HUES64 (cell line): ENCODE measurements at regions not wholly inside any gene's neighbourhood (a gene's known extent, or its start where the extent isn't known, plus 50 kb on each side); places are given as distances from the start of the nearest gene placed in this dataset.

Experiments
- H3K27ac ChIP-seq: 2 replicates; pipeline ENCODE4 v1.7.0; 2013; ENCODE audit warnings: low read depth, low read length, inconsistent platforms
- H3K27me3 ChIP-seq: 2 replicates; pipeline ENCODE4 v1.6.1; 2013; ENCODE audit warnings: mild to moderate bottlenecking, low read length; ENCODE audit not compliant: insufficient read depth
- H3K36me3 ChIP-seq: 2 replicates; pipeline ENCODE4 v1.6.1; 2013; ENCODE audit warnings: mild to moderate bottlenecking, low read length; ENCODE audit not compliant: insufficient read depth
- H3K4me1 ChIP-seq: 2 replicates; pipeline ENCODE4 v1.6.1; 2013; ENCODE audit warnings: mild to moderate bottlenecking, low read length, moderate library complexity; ENCODE audit not compliant: insufficient read depth
- H3K4me3 ChIP-seq: 2 replicates; pipeline ENCODE4 v1.5.1; 2013; ENCODE audit warnings: mild to moderate bottlenecking, low read length, moderate library complexity
- H3K9ac ChIP-seq: 2 replicates; pipeline ENCODE4 v1.6.1; 2013; ENCODE audit warnings: mild to moderate bottlenecking, low read depth, low read length
- H3K9me3 ChIP-seq: 2 replicates; pipeline ENCODE4 v1.6.1; 2013; ENCODE audit warnings: low read depth, low read length; ENCODE audit not compliant: insufficient read depth
- WGBS: fragments of 150-250, 120-280 bp; methylation state at CpG from one replicate; pipeline ENCODE4 v1.1.7; 2013; ENCODE audit warnings: missing lambda C conversion rate; 5-methylcytosine and 5-hydroxymethylcytosine counted together

DNA sequence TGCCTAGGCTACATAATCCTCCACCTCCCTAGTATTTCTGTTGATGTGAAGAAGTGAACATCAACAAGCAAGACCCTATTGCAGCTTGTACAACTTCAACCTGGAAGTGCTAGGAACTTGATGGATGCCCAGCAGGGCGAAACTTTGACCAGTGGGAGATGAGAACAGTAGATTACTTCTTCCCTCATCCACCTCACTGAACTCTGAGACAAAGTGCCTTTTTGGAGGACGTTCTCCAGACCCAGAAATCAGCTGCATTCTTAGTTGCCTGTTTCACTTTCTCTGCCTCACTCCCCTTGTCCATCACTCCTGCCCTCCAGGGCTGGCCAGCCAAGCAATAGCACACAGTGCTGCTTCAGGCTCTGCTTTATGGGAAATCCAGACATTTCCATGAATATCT, 683.4 kb downstream of the GALC start:
- H3K27me3 ChIP-seq: no peaks in the 10 kb centered on the region
- H3K4me1 ChIP-seq: no peaks in the 10 kb centered on the region
- H3K27ac ChIP-seq: no peak overlapping the region
- WGBS: 88% methylated on average over 2 of the region's 2 CpGs
- H3K9me3 ChIP-seq: no peaks in the 10 kb centered on the region
- H3K4me3 ChIP-seq: no peak overlapping the region
- no peak overlapping the region for H3K9ac ChIP-seq
- H3K36me3 ChIP-seq: no peaks in the 10 kb centered on the region

DNA sequence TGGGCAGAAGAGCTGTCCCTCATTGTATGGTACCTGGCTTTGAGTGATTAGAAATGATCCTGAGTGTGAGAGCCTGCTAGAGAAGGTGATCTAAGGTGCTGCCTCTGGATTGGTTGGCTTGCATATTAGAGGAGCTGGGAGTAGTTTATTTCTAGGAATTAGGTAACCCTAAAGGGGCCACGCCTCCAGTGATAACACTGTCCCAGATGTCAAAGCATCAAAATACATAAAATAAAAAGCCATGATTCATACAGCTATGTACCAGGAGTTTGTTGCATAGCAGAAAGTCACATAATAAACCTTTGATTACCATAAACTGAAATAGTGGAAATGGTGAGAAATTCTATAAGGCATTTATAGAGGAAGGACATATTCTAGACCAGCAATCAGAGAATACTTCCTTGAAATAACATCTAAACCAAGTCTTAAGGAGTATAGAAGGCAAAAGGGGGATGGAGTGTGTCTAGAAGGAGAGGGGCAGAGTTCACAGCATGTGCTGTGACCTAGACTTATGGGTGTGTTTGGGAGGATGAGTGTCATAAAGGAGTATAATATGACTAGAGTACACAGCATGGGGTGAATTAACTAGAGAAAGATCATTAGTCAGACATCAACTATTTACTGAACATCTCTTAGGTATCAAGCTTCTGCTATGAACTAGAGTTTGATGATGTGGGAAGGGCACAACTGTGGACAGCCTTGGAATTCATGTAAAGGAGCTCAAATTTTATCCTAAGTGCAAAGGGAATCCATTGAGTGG, 686.4 kb downstream of the GALC start:
- WGBS: 100% methylated on average over 1 of the region's 1 CpG
- H3K9ac ChIP-seq: no peak overlapping the region
- no peak overlapping the region for H3K4me3 ChIP-seq
- H3K4me1 ChIP-seq: no peaks in the 10 kb centered on the region
- no peaks in the 10 kb centered on the region for H3K36me3 ChIP-seq
- H3K27me3 ChIP-seq: no peaks in the 10 kb centered on the region
- H3K27ac ChIP-seq: no peak overlapping the region
- H3K9me3 ChIP-seq: no peaks in the 10 kb centered on the region

DNA sequence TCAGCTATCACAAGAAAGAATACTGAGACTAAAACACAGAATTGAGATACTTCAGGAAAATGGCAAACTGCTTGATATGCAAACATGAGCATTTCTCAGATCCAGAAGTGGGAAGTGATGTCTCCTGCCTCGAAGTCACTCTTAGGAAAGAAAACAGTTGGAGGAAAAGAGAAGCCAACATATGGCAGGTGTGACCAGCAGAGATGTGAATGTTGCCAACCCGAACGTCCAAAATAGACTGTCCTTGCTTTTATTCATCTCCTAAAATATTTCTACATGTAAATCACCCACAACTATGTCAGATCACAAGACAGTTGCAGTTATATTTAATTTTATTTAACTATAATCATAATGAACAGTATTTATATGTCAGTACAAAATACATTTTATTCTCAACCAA, 687.6 kb downstream of the GALC start:
- no peaks in the 10 kb centered on the region for H3K27me3 ChIP-seq
- H3K4me3 ChIP-seq: no peak overlapping the region
- no peaks in the 10 kb centered on the region for H3K36me3 ChIP-seq
- H3K9me3 ChIP-seq: no peaks in the 10 kb centered on the region
- H3K27ac ChIP-seq: no peak overlapping the region
- WGBS: 92% methylated on average over 3 of the region's 3 CpGs
- H3K4me1 ChIP-seq: no peaks in the 10 kb centered on the region
- H3K9ac ChIP-seq: no peak overlapping the region

DNA sequence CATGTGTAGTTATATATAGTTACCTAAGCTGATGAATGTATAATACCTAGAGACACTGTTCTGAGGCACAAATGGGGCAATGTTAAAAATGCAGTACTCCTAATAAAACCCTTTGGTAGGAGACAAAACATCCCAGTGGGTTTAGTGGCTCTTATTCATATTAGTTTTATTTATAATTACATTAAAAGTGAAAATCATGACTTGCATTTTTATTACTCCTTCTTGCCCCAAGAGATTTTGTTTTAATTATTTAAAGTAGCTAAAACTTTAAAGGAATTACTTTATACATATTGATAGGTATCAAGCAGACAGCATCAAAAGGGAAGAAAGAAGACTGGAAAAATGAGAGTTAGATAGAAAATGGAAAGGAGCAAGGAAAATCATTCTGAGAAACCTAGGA, 688.6 kb downstream of the GALC start:
- H3K27me3 ChIP-seq: no peaks in the 10 kb centered on the region
- no peak overlapping the region for H3K4me3 ChIP-seq
- no peak overlapping the region for H3K9ac ChIP-seq
- no peaks in the 10 kb centered on the region for H3K9me3 ChIP-seq
- H3K36me3 ChIP-seq: no peaks in the 10 kb centered on the region
- no peak overlapping the region for H3K27ac ChIP-seq
- H3K4me1 ChIP-seq: no peaks in the 10 kb centered on the region

GRCh38 chr14:87286826-87287225, 706.2 kb downstream of the GALC start:
- no peaks in the 10 kb centered on the region for H3K27me3 ChIP-seq
- H3K27ac ChIP-seq: no peak overlapping the region
- no CpG with 5 or more reads among the region's 1 CpG for WGBS

DNA sequence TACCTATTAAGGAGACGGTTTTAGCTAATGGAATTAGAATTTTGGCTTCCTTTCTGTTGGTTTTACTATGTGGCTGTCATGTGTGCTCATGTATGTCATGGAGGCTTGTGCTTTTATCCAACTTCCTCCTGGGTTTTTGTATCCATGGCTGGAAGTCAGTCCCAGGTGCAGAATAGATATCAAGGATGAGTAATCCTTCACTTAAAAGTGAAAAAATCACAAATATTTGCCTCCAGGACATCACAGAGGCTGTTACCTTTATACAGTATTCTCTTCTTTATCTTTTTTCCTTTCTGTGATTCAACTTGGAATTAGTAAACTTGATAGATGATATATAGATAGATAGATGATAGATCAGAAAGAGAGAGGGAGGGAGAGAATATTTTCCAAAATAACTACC, 706.8 kb downstream of the GALC start:
- 100% methylated on average over 1 of the region's 1 CpG for WGBS
- Histone ChIP-seq H3K4me3 (no peak overlapping the region), H3K27ac (no peak overlapping the region), H3K4me1 (no peaks in the 10 kb centered on the region), H3K36me3 (no peaks in the 10 kb centered on the region), H3K9ac (no peak overlapping the region), H3K27me3 (no peaks in the 10 kb centered on the region), H3K9me3 (no peaks in the 10 kb centered on the region)

More at GRCh38 chr14:87286826-87287225, 706.2 kb downstream of the GALC start:
- Histone ChIP-seq H3K9me3 (peaks cover 5% of the 10 kb centered on the region; the same call in 1 of the 2 replicates), H3K4me3 (no peak overlapping the region), H3K4me1 (no peaks in the 10 kb centered on the region), H3K36me3 (no peaks in the 10 kb centered on the region), H3K9ac (no peak overlapping the region)

DNA sequence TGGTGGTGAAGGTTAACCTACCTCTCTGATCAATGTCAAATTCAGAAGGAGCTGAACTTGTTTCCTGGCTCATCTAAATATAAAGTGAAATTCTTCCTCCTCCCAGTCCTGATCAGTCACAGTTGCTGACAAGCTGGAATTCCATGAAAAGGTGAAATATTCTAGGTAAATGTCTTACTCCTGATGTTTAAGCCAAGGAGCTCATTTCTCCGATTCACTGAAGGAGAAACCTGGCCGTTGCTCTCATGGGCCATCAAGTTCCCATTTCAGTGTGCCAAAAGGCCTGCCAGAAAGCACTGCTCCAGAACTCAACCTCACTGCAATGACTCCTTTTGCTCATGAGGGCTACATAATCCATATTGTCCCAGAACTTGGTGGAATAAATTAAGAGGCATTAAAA, 707.5 kb downstream of the GALC start:
- Histone ChIP-seq H3K9me3 (no peaks in the 10 kb centered on the region), H3K27ac (no peak overlapping the region), H3K4me1 (no peaks in the 10 kb centered on the region), H3K4me3 (no peak overlapping the region), H3K27me3 (no peaks in the 10 kb centered on the region), H3K36me3 (no peaks in the 10 kb centered on the region), H3K9ac (no peak overlapping the region)
- WGBS: 98% methylated on average over 2 of the region's 2 CpGs

GRCh38 chr14:87283547-87283946, 709.4 kb downstream of the GALC start:
- H3K9me3 ChIP-seq: no peaks in the 10 kb centered on the region
- WGBS: 99% methylated on average over 5 of the region's 5 CpGs

GRCh38 chr14:87282266-87282665, 710.7 kb downstream of the GALC start:
- no peaks in the 10 kb centered on the region for H3K36me3 ChIP-seq

More at GRCh38 chr14:87283547-87283946, 709.4 kb downstream of the GALC start:
- Histone ChIP-seq H3K27ac (no peak overlapping the region), H3K9ac (no peak overlapping the region), H3K27me3 (no peaks in the 10 kb centered on the region), H3K4me1 (no peaks in the 10 kb centered on the region), H3K4me3 (no peak overlapping the region), H3K36me3 (no peaks in the 10 kb centered on the region)

DNA sequence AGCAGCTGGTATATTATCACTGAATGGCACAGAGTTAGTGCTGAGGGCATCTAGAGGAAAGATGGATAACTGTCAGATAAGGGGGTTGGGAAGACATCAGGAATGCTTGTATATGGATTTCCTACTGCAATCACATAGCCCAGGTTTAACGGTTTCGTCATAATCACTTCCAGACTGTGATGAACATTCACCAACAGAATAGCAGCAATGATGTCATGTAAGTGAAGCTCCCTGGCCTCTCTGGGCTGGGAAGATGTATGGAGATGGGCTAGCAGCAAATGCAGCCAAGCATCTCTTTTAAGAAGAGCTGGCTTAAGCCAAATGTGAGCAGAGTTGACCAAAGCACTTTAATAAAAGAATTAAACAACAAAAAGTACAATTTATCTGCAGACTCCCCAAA, 714.6 kb downstream of the GALC start:
- no peak overlapping the region for H3K27ac ChIP-seq
- WGBS: 91% methylated on average over 2 of the region's 2 CpGs

More at GRCh38 chr14:87282266-87282665, 710.7 kb downstream of the GALC start:
- Histone ChIP-seq H3K27me3 (no peaks in the 10 kb centered on the region), H3K4me1 (no peaks in the 10 kb centered on the region), H3K9me3 (no peaks in the 10 kb centered on the region), H3K27ac (no peak overlapping the region), H3K9ac (no peak overlapping the region), H3K4me3 (no peak overlapping the region)
- WGBS: 97% methylated on average over 5 of the region's 5 CpGs

DNA sequence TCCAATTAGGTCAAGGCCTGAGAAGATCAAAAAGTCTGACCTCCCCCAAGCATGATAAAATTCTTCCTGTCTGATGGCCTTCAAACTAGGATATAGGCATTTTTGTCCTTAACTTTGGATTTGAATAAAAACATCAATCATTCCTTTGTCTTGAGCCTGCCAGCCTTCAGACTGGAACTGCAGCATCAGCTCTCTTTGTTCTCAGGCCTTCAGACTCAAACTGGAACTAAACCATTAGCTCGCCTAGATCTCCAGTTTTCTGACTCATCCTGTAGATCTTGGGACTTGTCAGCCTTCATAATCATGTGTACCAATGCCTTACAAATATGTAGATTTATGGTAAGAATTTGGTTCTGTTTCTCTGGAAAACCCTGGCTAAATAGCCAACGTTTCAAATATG, 721.7 kb downstream of the GALC start:
- H3K27me3 ChIP-seq: no peaks in the 10 kb centered on the region
- H3K9me3 ChIP-seq: no peaks in the 10 kb centered on the region
- H3K9ac ChIP-seq: no peak overlapping the region
- H3K36me3 ChIP-seq: no peaks in the 10 kb centered on the region
- H3K4me3 ChIP-seq: no peak overlapping the region
- no peak overlapping the region for H3K27ac ChIP-seq
- peaks cover 8% of the 10 kb centered on the region for H3K4me1 ChIP-seq
- 79% methylated on average over 2 of the region's 2 CpGs for WGBS

More for the DNA sequence above, 714.6 kb downstream of the GALC start:
- Histone ChIP-seq H3K4me3 (no peak overlapping the region), H3K36me3 (no peaks in the 10 kb centered on the region), H3K9me3 (no peaks in the 10 kb centered on the region), H3K9ac (no peak overlapping the region), H3K4me1 (no peaks in the 10 kb centered on the region), H3K27me3 (no peaks in the 10 kb centered on the region)

- H3K9me3 ChIP-seq: no peaks in the 10 kb centered on the region
- no peak overlapping the region for H3K27ac ChIP-seq
- no peak overlapping the region for H3K9ac ChIP-seq
- H3K36me3 ChIP-seq: no peaks in the 10 kb centered on the region
- peaks cover 8% of the 10 kb centered on the region for H3K4me1 ChIP-seq
- no peak overlapping the region for H3K4me3 ChIP-seq
- WGBS: 95% methylated on average over 1 of the region's 2 CpGs
- no peaks in the 10 kb centered on the region for H3K27me3 ChIP-seq
These were observed 724.0 kb downstream of the GALC start for GRCh38 chr14:87268997-87269396.
